ACC112 (cell line): ENCODE measurements at regions not wholly inside any gene's neighbourhood (a gene's known extent, or its start where the extent isn't known, plus 50 kb on each side); places are given as distances from the start of the nearest gene placed in this dataset.

ENCODE experiments used
- H2AFZ ChIP-seq: fragments of 200-600 bp; sonication (generic); one replicate; pipeline ENCODE4 v1.6.0; 2017; ENCODE audit warnings: antibody characterized with exemption, low read length; ENCODE audit not compliant: unreplicated experiment
- H3K27ac ChIP-seq: fragments of 200-600 bp; sonication (generic); 2 replicates; pipeline ENCODE4 v1.5.1; 2014; ENCODE audit warnings: low read depth, mild to moderate bottlenecking, antibody characterized with exemption, low read length, moderate library complexity
- H3K27me3 ChIP-seq: fragments of 200-600 bp; sonication (generic); 2 replicates; pipeline ENCODE4 v1.6.1; 2014; ENCODE audit warnings: mild to moderate bottlenecking, antibody characterized with exemption, low read length, moderate library complexity, mixed read lengths; ENCODE audit not compliant: insufficient read depth
- H3K36me3 ChIP-seq: fragments of 200-600 bp; sonication (generic); 2 replicates; pipeline ENCODE4 v1.6.1; 2016; ENCODE audit warnings: mild to moderate bottlenecking, antibody characterized with exemption, low read length, moderate library complexity, mixed read lengths; ENCODE audit not compliant: insufficient read depth
- H3K4me1 ChIP-seq: fragments of 200-600 bp; sonication (generic); one replicate; pipeline ENCODE4 v1.6.1; 2016; ENCODE audit warnings: low read length, mixed read lengths; ENCODE audit not compliant: insufficient read depth, unreplicated experiment, control insufficient read depth
- H3K4me3 ChIP-seq: fragments of 200-600 bp; sonication (generic); 2 replicates; pipeline ENCODE4 v1.5.1; 2014; ENCODE audit warnings: mild to moderate bottlenecking, low read depth, low read length
- H3K79me2 ChIP-seq: fragments of 200-600 bp; sonication (generic); one replicate; pipeline ENCODE4 v1.6.0; 2016; ENCODE audit warnings: low read length; ENCODE audit not compliant: control insufficient read depth, unreplicated experiment, insufficient read depth

DNA sequence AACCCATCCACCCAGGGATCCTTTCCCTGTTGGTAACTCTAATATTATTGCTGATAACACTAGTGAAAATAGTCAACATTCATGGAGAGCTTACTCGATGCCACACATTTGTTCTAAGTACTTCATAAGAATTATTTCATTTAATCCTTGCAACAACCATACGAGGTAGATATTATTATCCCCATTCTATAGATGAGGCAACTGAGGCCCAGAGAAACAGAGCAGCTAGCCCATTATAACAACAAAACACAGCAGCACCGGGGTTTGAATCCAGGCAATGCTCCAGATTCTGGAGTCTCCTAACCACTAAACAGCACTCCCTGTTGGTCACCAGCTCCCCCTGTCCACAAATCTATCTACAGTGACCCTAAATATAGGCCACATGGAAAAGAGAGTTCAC is 90.4 kb upstream of the PKDCC start:
- Histone ChIP-seq H3K79me2 (no peaks in the 10 kb centered on the region), H2AFZ (no peak overlapping the region), H3K4me1 (peaks cover 4% of the 10 kb centered on the region), H3K27me3 (peaks cover 10% of the 10 kb centered on the region; the same call in 1 of the 2 replicates), H3K27ac (no peak overlapping the region), H3K4me3 (no peak overlapping the region), H3K36me3 (no peaks in the 10 kb centered on the region)

DNA sequence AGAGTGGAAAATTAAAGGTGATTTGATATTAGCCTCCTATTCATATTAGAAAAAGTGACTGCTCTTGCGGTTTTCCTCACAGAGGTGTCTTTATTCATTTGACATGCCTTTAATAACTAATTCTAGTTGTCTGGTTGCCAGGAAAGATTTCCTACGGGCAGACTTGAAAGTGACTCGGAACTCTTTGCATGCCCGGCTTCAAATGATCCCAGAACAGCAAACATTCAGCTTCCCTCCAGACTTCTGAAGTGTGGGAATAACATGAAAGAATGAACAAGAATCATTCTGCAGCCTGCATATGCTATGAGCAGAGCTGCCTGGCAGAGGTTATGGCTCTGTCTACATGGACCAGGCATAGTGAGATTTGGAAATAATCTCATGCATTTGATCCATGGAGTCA is 89.6 kb upstream of the PKDCC start:
- H3K79me2 ChIP-seq = no peaks in the 10 kb centered on the region
- no peak overlapping the region for H3K27ac ChIP-seq
- no peak overlapping the region for H3K4me3 ChIP-seq
- peaks cover 10% of the 10 kb centered on the region; the same call in 1 of the 2 replicates for H3K27me3 ChIP-seq
- no peaks in the 10 kb centered on the region for H3K36me3 ChIP-seq
- H2AFZ ChIP-seq = no peak overlapping the region
- peaks cover 3% of the 10 kb centered on the region for H3K4me1 ChIP-seq

DNA sequence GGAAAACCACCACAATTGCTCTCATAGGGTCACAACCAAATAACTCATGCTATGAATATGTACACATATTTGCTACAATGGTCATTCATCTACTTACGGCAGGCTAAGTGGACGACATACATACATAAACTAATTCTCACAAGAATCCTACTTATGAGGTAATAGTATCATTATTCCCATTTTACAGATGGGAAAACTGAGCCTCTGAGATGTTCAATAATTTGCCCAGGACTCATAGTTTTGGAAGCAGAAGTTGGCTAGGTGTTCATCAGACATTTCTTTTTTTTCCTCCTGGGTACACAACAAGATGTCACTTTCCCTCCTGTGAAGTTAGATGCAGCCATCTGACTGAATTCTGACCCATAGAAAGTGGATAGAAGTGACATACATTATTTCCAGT is 89.0 kb upstream of the PKDCC start:
- Histone ChIP-seq H3K79me2 (no peaks in the 10 kb centered on the region), H3K27me3 (peaks cover 10% of the 10 kb centered on the region; the same call in 1 of the 2 replicates), H3K4me3 (no peak overlapping the region), H3K27ac (no peak overlapping the region), H3K36me3 (no peaks in the 10 kb centered on the region), H2AFZ (no peak overlapping the region), H3K4me1 (peaks cover 3% of the 10 kb centered on the region)

DNA sequence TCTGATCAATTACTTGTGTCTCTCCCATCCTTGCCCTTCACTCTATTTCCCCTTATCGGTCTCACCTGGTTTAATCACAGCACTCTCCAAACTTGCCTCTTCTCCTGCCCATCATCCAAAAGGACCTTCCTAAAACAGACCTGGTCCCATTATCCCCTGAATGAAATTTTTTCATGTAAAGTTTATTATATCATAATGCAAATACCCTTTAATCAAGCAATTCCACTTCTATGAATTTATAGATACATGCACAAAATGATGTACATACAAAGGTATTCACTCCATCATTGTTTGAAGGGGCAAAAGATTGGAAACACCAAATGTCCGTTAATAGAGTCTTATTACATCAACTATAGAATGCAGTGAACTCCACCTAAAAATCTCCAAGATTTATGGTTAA is 88.1 kb upstream of the PKDCC start:
- no peaks in the 10 kb centered on the region for H3K79me2 ChIP-seq
- H3K4me3 ChIP-seq = no peak overlapping the region
- peaks cover 10% of the 10 kb centered on the region; the same call in 1 of the 2 replicates for H3K27me3 ChIP-seq
- H3K36me3 ChIP-seq = no peaks in the 10 kb centered on the region
- H3K4me1 ChIP-seq = peaks cover 11% of the 10 kb centered on the region
- H2AFZ ChIP-seq = no peak overlapping the region
- H3K27ac ChIP-seq = no peak overlapping the region

DNA sequence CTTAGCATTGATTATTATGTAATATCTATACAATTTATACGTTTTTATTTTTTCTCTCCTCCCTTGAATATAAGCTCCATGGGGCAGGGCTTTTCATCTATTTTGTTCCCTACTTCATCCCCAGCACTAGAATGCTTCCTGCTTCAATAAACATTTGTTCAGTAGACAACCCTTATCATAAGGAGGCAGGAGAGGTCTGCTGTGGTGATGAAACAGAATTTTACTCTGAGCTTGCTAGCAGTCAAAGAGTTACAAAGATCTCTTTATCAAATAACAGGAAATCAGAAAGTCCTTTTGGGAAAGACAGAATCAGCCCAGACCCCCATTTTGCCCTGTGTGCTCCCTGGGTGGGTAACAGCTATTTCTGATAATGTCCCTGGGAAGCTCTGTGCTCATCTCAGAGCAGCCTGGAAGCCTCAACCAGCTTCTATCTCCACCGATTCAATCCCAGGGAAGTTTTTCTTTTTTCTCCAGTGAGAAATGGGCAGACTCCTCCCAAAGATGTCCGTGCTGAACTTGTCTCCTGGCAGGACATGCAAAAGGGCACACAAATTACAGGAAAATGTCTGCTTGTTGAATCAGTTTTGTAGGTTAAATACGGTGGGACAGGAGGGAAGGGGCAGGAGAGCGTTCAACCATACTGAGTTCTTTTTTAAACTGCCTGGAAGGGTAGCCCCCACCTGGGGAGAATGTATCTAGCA is 84.7 kb upstream of the PKDCC start:
- no peak overlapping the region for H3K27ac ChIP-seq

DNA sequence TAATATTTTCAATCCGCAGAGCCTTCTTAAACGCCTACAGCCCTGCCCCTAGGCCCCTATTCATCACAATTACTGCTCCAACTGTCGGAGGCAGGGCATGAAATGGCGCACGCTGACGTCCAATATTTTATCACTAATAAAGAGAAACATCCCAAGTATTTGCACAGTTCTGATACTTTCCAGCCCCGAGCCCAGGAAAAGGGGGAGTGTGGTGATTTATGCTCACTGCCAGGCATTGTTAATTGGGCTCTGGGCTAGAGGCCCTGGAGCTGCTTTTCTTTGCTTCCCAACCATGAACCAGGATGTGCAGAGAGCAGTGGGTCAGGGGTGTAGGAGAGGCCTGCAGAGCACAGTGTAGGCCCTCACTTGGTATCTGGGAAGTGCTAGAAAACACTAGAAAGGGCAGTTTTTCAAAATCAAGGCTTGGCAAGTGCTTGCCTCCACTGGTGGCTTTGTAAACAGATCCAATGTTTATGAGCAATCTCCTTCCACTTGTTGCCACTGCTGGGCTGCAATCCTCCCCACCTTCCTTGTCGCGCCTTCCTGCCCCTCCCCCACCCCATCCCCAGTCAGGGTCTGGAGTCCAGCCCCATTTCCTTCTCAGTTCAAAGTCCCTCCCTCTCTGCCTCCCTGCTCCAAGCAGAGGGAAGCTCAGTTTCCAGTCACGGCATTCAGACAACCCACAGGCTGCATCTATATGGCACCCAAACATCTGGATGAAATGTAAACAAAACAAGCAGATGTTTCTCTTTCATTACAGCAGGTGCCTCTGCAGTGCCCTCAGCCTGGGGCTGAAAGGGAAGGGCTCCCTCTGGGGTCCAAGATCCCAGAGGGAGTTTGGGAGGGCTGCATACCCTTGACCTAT is 83.9 kb upstream of the PKDCC start:
- Histone ChIP-seq H3K36me3 (no peaks in the 10 kb centered on the region), H3K27ac (no peak overlapping the region), H3K4me1 (peaks cover 37% of the 10 kb centered on the region), H3K27me3 (peaks cover 7% of the 10 kb centered on the region; the same call in 1 of the 2 replicates), H3K79me2 (no peaks in the 10 kb centered on the region), H2AFZ (no peak overlapping the region), H3K4me3 (no peak overlapping the region)

More for the DNA sequence above, 84.7 kb upstream of the PKDCC start:
- Histone ChIP-seq H3K36me3 (no peaks in the 10 kb centered on the region), H2AFZ (no peak overlapping the region), H3K4me1 (peaks cover 37% of the 10 kb centered on the region), H3K79me2 (no peaks in the 10 kb centered on the region), H3K27me3 (peaks cover 10% of the 10 kb centered on the region; the same call in 1 of the 2 replicates), H3K4me3 (no peak overlapping the region)

DNA sequence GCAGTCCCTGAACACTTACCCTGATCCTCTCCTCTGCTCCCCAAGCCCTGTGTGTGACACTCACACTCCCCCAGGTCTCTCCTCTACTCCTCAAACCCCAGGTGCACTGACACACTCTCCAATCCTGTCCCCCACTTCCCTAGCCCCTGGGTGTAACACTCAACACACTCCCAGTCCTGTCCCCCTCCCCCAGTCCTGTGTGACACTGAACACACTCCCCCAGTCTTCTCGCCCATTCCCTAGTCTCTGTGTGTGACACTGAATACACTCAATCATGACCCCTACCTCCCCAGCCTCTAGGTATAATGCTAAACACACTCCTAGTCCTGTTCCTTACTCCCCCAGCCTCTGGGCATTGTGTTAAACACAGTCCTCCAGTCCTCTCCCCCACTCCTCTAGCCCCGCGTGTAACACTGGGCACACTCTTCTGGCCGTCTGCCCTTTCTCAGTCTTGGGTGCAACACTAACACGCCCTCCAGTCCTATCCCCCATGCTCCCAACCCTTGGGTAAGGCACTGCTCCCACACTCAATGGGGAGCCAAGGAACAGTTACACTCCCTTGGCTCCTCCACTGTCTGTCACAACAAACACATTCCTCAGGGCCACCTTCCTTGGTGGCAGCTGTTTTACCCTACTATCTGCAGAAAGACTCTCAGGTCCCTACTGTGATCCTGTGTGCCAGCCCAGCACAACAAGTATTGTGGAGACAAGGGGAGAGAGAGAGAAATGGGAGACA is 82.5 kb upstream of the PKDCC start:
- Histone ChIP-seq H3K27me3 (peaks cover 3% of the 10 kb centered on the region; the same call in 1 of the 2 replicates), H3K27ac (peak overlapping the region; percentile 93), H2AFZ (peak overlapping the region; percentile 78), H3K4me3 (no peak overlapping the region), H3K79me2 (no peaks in the 10 kb centered on the region), H3K36me3 (no peaks in the 10 kb centered on the region), H3K4me1 (peaks cover 37% of the 10 kb centered on the region)

DNA sequence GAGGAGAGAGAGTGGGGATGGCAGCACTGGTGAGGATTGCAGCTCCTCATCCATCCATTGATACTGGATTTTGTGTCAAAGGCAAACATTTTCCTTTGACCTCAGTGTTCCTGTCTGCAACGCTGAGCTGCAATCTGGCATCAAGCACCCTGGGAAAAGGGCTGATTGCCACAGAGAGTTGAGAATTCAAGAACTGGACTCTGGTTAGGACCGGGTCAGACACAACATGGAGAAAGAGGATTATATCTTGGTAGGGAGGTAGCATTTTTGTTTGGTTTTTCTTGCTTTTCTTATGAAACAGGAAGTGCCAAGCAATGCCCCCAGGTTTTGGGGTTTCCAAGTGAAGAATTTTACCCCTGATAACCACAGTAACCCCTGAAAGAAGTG is 81.9 kb upstream of the PKDCC start:
- peak overlapping the region; percentile 78 for H2AFZ ChIP-seq
- H3K79me2 ChIP-seq = no peaks in the 10 kb centered on the region
- H3K4me1 ChIP-seq = peaks cover 37% of the 10 kb centered on the region
- H3K27me3 ChIP-seq = no peaks in the 10 kb centered on the region; the same call in 1 of the 2 replicates
- peak overlapping the region; percentile 93 for H3K27ac ChIP-seq
- H3K4me3 ChIP-seq = peak overlapping the region; percentile 39
- no peaks in the 10 kb centered on the region for H3K36me3 ChIP-seq

DNA sequence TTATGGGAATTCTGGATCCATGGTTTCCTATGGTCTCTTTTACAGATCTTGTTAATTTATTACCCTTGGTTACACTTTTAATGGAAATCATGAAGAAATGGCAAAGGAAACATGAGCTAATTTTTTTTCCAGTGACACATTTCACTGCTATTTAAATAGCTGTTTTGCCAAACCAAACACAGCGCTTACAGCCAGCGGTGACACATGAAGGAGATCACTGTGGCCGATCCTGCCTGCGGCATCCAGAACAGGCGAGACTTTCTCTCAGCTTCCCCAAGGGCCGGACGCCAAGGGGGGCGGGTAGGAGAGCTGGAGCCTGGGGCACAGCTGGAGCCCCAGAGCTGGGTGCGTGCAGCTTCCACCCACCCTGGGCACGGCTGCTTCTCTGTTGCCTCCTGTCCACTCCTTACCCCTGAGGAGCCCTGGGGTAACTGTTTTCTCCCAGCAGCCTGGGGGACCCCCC is 81.4 kb upstream of the PKDCC start:
- peak overlapping the region; percentile 93 for H3K27ac ChIP-seq
- H3K4me3 ChIP-seq = peak overlapping the region; percentile 39
- H3K79me2 ChIP-seq = no peaks in the 10 kb centered on the region
- H2AFZ ChIP-seq = peak overlapping the region; percentile 78
- H3K36me3 ChIP-seq = no peaks in the 10 kb centered on the region
- peaks cover 37% of the 10 kb centered on the region for H3K4me1 ChIP-seq
- no peaks in the 10 kb centered on the region for H3K27me3 ChIP-seq

DNA sequence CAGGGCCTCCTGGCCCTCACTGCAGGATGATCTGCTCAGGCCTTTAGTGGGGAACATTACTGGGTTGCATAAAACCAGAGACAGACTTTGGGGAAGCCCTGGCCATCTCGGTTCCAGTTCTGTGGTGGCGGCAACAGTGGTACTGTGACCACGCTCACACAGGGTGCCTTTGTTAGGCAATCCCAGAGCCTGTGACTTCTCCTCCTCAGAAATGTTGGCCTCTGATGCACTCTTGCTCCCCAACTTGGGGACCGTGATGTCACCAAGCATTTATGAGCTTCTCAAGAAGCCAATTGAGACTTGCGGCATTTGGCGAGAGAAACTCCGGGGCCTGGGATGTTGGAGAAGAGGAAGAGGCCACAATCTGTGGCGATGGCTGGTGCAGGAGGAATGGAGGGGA is 80.9 kb upstream of the PKDCC start:
- Histone ChIP-seq H3K79me2 (no peaks in the 10 kb centered on the region), H3K4me3 (peak overlapping the region; percentile 22; the same call in 1 of the 2 replicates), H3K4me1 (peaks cover 37% of the 10 kb centered on the region), H3K36me3 (no peaks in the 10 kb centered on the region), H2AFZ (no peak overlapping the region), H3K27me3 (no peaks in the 10 kb centered on the region), H3K27ac (peak overlapping the region; percentile 93)
